Liver (tissue), 8 donors: ENCODE measurements at regions not wholly inside any gene's neighbourhood (a gene's known extent, or its start where the extent isn't known, plus 50 kb on each side); places are given as distances from the start of the nearest gene placed in this dataset.

Experiments
- DNase-seq: peaks from one replicate; pipeline ENCODE4 v3.0.0-alpha.2; 2017; ENCODE audit warnings: low spot score
- H3K27ac ChIP-seq, 2 donors: one replicate each; pipeline ENCODE4 v1.7.0; 2013; ENCODE audit warnings: inconsistent platforms in 2 of 2, low read length in 2 of 2, control low read depth in 1 of 2, low read depth in 1 of 2, mild to moderate bottlenecking in 1 of 2
- H3K27me3 ChIP-seq, 4 donors: one replicate each; pipeline versions ENCODE4 v1.6.1 to v1.7.0; 2013; ENCODE audit warnings: low read length in 3 of 4, inconsistent platforms in 1 of 4, mild to moderate bottlenecking in 1 of 4, moderate library complexity in 1 of 4; ENCODE audit not compliant: control insufficient read depth in 4 of 4, insufficient read depth in 4 of 4
- H3K36me3 ChIP-seq, 4 donors: one replicate each; pipeline versions ENCODE4 v1.6.1 to v1.7.0; 2013; ENCODE audit warnings: low read length in 3 of 4, mild to moderate bottlenecking in 3 of 4, low read depth in 1 of 4, moderate library complexity in 1 of 4; ENCODE audit not compliant: control insufficient read depth in 4 of 4, insufficient read depth in 3 of 4
- H3K4me1 ChIP-seq, 4 donors: one replicate each; pipeline versions ENCODE4 v1.6.1 to v1.7.0; 2013; ENCODE audit warnings: low read length in 3 of 4, mild to moderate bottlenecking in 3 of 4, moderate library complexity in 1 of 4; ENCODE audit not compliant: control insufficient read depth in 4 of 4, insufficient read depth in 4 of 4
- H3K4me3 ChIP-seq, 3 donors: one replicate each; pipeline versions ENCODE4 v1.6.1 to v1.7.0; 2013; ENCODE audit warnings: low read length in 3 of 3, control low read depth in 1 of 3, low read depth in 1 of 3, mild to moderate bottlenecking in 1 of 3
- H3K9ac ChIP-seq, 2 donors: one replicate each; pipeline ENCODE4 v1.7.0; 2013; ENCODE audit warnings: low read length in 2 of 2, mild to moderate bottlenecking in 2 of 2, moderate library complexity in 2 of 2, control low read depth in 1 of 2, low read depth in 1 of 2
- H3K9me3 ChIP-seq, 4 donors: one replicate each; pipeline versions ENCODE4 v1.6.1 to v1.7.0; 2013; ENCODE audit warnings: low read length in 3 of 4; ENCODE audit not compliant: control insufficient read depth in 4 of 4
- EGR1 ChIP-seq, 2 donors: IDR thresholded peaks; 2 replicates each; pipeline ENCODE4 v1.6.1; 2016 to 2018; ENCODE audit warnings: antibody characterized with exemption in 2 of 2, low read depth in 2 of 2
- FOXA1 ChIP-seq: IDR thresholded peaks from 2 replicates; pipeline ENCODE4 v1.6.1; 2016; ENCODE audit warnings: antibody characterized with exemption
- FOXA2 ChIP-seq: IDR thresholded peaks from 2 replicates; pipeline ENCODE4 v1.6.1; 2016; ENCODE audit warnings: antibody characterized with exemption
- GABPA ChIP-seq, 2 donors: IDR thresholded peaks in 1 of 2; conservative IDR thresholded peaks in 1 of 2; 2 replicates each; pipeline ENCODE4 v1.6.1; 2016; ENCODE audit warnings: antibody characterized with exemption in 2 of 2, mild to moderate bottlenecking in 1 of 2, moderate library complexity in 1 of 2
- HNF4A ChIP-seq, 2 donors: conservative IDR thresholded peaks; 2 replicates each; pipeline ENCODE4 v1.6.1; 2016; ENCODE audit warnings: antibody characterized with exemption in 2 of 2, mild to moderate bottlenecking in 2 of 2
- HNF4G ChIP-seq: IDR thresholded peaks from 2 replicates; pipeline ENCODE4 v1.6.1; 2016; ENCODE audit warnings: antibody characterized with exemption
- JUND ChIP-seq, 2 donors: IDR thresholded peaks; 2 replicates each; pipeline ENCODE4 v1.6.1; 2016; ENCODE audit warnings: antibody characterized with exemption in 2 of 2
- NR2F2 ChIP-seq: IDR thresholded peaks from 2 replicates; pipeline ENCODE4 v1.6.1; 2016; ENCODE audit warnings: antibody characterized with exemption
- RAD21 ChIP-seq, 2 donors: IDR thresholded peaks; 2 replicates each; pipeline ENCODE4 v1.6.1; 2016; ENCODE audit warnings: antibody characterized with exemption in 2 of 2, mild to moderate bottlenecking in 2 of 2
- RXRA ChIP-seq, 2 donors: IDR thresholded peaks; 2 replicates each; pipeline ENCODE4 v1.6.1; 2017 to 2018; ENCODE audit warnings: antibody characterized with exemption in 2 of 2, mild to moderate bottlenecking in 1 of 2
- SP1 ChIP-seq: IDR thresholded peaks from 2 replicates; pipeline ENCODE4 v1.6.1; 2018; ENCODE audit warnings: antibody characterized with exemption, mild to moderate bottlenecking
- TAF1 ChIP-seq: conservative IDR thresholded peaks from 2 replicates; pipeline ENCODE4 v1.6.1; 2016; ENCODE audit warnings: antibody characterized with exemption, mild to moderate bottlenecking
- YY1 ChIP-seq: IDR thresholded peaks from 2 replicates; pipeline ENCODE4 v1.6.1; 2016; ENCODE audit warnings: antibody characterized with exemption, mild to moderate bottlenecking
- WGBS: extraction: QIAGEN DNeasy Blood & Tissue Kit; methylation state at CpG from one replicate; pipeline ENCODE4 v1.1.7; 2013; 5-methylcytosine and 5-hydroxymethylcytosine counted together
- TF ChIP-seq, protein P1 (sequence below): fragments of 150-350 bp; IDR thresholded peaks from 2 replicates; pipeline ENCODE4 v1.5.1; 2017; ENCODE audit warnings: improper control_type of control experiment, low read depth, low read length; ENCODE audit not compliant: missing input control
- TF ChIP-seq, protein P2 (sequence below): IDR thresholded peaks from 2 replicates; pipeline ENCODE4 v1.6.1; 2016; ENCODE audit warnings: antibody characterized with exemption, mild to moderate bottlenecking
- TF ChIP-seq, protein P3 (sequence below): IDR thresholded peaks from 2 replicates; pipeline ENCODE4 v1.6.1; 2016; ENCODE audit warnings: antibody characterized with exemption
- TF ChIP-seq, protein P4 (sequence below): IDR thresholded peaks from 2 replicates; pipeline ENCODE4 v1.6.1; 2016; ENCODE audit warnings: antibody characterized with exemption
- TF ChIP-seq, protein P5 (sequence below): IDR thresholded peaks from 2 replicates; pipeline ENCODE4 v1.6.1; 2016; ENCODE audit warnings: antibody characterized with exemption
- donor health status: healthy.
- donor health status: healthy.
- donor health status: healthy.
- donor health status: healthy.
- donor health status: healthy.

DNA sequence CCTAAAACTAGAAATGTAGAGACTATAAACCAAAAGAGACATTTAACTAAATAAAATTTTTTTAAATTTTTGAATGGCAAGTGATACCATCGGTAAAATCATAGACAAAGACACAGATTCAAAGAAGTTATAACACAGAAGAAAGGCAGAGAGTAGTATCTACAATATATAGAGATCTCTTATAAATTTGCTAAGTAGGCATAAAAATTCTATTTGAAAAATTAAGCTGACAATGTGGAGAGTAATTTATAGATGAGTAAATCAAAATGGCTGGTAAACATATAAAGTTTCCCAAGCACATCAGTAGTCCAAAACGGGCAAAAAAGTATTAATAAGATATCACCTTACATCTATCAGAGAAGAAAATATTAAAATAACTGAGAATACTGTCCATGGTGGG lies 1061.0 kb downstream of the ADGRL2 start:
- DNase-seq: no peak
- Histone ChIP-seq H3K27me3 (no peaks in the 10 kb centered on the region), H3K36me3 (no peaks in the 10 kb centered on the region), H3K9me3 (no peaks in the 10 kb centered on the region), H3K9ac (no peak overlapping the region), H3K4me1 (no peaks in the 10 kb centered on the region), H3K27ac (no peak overlapping the region), H3K4me3 (no peak overlapping the region)
- TF ChIP-seq FOXA1: no peak
- TF ChIP-seq, protein P1, sequence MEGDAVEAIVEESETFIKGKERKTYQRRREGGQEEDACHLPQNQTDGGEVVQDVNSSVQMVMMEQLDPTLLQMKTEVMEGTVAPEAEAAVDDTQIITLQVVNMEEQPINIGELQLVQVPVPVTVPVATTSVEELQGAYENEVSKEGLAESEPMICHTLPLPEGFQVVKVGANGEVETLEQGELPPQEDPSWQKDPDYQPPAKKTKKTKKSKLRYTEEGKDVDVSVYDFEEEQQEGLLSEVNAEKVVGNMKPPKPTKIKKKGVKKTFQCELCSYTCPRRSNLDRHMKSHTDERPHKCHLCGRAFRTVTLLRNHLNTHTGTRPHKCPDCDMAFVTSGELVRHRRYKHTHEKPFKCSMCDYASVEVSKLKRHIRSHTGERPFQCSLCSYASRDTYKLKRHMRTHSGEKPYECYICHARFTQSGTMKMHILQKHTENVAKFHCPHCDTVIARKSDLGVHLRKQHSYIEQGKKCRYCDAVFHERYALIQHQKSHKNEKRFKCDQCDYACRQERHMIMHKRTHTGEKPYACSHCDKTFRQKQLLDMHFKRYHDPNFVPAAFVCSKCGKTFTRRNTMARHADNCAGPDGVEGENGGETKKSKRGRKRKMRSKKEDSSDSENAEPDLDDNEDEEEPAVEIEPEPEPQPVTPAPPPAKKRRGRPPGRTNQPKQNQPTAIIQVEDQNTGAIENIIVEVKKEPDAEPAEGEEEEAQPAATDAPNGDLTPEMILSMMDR: no peak
- no peak for TF ChIP-seq YY1
- TF ChIP-seq, protein P2, sequence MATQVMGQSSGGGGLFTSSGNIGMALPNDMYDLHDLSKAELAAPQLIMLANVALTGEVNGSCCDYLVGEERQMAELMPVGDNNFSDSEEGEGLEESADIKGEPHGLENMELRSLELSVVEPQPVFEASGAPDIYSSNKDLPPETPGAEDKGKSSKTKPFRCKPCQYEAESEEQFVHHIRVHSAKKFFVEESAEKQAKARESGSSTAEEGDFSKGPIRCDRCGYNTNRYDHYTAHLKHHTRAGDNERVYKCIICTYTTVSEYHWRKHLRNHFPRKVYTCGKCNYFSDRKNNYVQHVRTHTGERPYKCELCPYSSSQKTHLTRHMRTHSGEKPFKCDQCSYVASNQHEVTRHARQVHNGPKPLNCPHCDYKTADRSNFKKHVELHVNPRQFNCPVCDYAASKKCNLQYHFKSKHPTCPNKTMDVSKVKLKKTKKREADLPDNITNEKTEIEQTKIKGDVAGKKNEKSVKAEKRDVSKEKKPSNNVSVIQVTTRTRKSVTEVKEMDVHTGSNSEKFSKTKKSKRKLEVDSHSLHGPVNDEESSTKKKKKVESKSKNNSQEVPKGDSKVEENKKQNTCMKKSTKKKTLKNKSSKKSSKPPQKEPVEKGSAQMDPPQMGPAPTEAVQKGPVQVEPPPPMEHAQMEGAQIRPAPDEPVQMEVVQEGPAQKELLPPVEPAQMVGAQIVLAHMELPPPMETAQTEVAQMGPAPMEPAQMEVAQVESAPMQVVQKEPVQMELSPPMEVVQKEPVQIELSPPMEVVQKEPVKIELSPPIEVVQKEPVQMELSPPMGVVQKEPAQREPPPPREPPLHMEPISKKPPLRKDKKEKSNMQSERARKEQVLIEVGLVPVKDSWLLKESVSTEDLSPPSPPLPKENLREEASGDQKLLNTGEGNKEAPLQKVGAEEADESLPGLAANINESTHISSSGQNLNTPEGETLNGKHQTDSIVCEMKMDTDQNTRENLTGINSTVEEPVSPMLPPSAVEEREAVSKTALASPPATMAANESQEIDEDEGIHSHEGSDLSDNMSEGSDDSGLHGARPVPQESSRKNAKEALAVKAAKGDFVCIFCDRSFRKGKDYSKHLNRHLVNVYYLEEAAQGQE: no peak
- TF ChIP-seq, protein P3, sequence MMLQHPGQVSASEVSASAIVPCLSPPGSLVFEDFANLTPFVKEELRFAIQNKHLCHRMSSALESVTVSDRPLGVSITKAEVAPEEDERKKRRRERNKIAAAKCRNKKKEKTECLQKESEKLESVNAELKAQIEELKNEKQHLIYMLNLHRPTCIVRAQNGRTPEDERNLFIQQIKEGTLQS: no peak
- no peak for TF ChIP-seq EGR1 (IDR thresholded peaks at IDR 0.05; ENCODE audit: low read depth in 2 of 2)
- TF ChIP-seq, protein P4, sequence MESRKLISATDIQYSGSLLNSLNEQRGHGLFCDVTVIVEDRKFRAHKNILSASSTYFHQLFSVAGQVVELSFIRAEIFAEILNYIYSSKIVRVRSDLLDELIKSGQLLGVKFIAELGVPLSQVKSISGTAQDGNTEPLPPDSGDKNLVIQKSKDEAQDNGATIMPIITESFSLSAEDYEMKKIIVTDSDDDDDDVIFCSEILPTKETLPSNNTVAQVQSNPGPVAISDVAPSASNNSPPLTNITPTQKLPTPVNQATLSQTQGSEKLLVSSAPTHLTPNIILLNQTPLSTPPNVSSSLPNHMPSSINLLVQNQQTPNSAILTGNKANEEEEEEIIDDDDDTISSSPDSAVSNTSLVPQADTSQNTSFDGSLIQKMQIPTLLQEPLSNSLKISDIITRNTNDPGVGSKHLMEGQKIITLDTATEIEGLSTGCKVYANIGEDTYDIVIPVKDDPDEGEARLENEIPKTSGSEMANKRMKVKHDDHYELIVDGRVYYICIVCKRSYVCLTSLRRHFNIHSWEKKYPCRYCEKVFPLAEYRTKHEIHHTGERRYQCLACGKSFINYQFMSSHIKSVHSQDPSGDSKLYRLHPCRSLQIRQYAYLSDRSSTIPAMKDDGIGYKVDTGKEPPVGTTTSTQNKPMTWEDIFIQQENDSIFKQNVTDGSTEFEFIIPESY: no peak
- TF ChIP-seq RXRA (IDR thresholded peaks at IDR 0.05): no peak
- TF ChIP-seq TAF1: no peak
- TF ChIP-seq SP1: no peak
- TF ChIP-seq JUND (IDR thresholded peaks at IDR 0.05): no peak
- no peak for TF ChIP-seq NR2F2
- no peak for TF ChIP-seq HNF4G
- no peak for TF ChIP-seq HNF4A (conservative IDR thresholded peaks at IDR 0.05)
- no peak for TF ChIP-seq RAD21 (IDR thresholded peaks at IDR 0.05)
- 84% methylated on average over 2 of the region's 2 CpGs for WGBS

DNA sequence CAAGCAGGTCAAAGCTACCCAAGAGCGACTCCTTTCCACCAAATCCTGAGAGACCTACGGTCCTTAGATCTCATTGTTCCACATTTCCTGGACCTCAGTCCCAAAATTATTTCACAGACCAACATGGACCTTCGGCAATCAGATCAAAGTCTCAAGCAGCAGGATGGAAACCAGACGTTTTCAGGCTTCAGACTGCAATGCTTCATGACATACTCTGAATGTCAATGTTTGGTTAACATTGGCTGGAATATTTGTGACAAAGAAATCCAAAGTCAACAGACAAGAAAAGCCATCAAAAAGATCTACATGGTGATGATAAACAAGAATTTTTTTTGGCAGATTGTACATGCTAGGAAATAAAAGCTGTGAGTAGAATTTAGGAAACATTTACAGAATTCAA lies 1057.3 kb downstream of the ADGRL2 start:
- Histone ChIP-seq H3K27ac (no peak overlapping the region), H3K4me1 (no peaks in the 10 kb centered on the region), H3K36me3 (no peaks in the 10 kb centered on the region), H3K9ac (no peak overlapping the region), H3K4me3 (no peak overlapping the region), H3K9me3 (no peaks in the 10 kb centered on the region), H3K27me3 (no peaks in the 10 kb centered on the region)
- WGBS: 39% methylated on average over 4 of the region's 4 CpGs
- DNase-seq: no peak
- TF ChIP-seq, protein P1: no peak
- TF ChIP-seq JUND (IDR thresholded peaks at IDR 0.05) (no peak), SP1 (no peak), GABPA (IDR thresholded peaks at IDR 0.05 in 1 of 2, conservative IDR thresholded peaks at IDR 0.05 in 1 of 2) (no peak), HNF4G (no peak), TAF1 (no peak), FOXA1 (no peak), FOXA2 (no peak), EGR1 (IDR thresholded peaks at IDR 0.05; ENCODE audit: low read depth in 2 of 2) (no peak), YY1 (no peak), HNF4A (conservative IDR thresholded peaks at IDR 0.05) (no peak)
- TF ChIP-seq, protein P3: no peak
- TF ChIP-seq, protein P5, sequence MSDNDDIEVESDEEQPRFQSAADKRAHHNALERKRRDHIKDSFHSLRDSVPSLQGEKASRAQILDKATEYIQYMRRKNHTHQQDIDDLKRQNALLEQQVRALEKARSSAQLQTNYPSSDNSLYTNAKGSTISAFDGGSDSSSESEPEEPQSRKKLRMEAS: no peak
- TF ChIP-seq, protein P2: no peak
